DMS79 (cell line): ENCODE measurements at regions not wholly inside any gene's neighbourhood (a gene's known extent, or its start where the extent isn't known, plus 50 kb on each side); places are given as distances from the start of the nearest gene placed in this dataset.
A peak's percentile ranks its signal among the peaks of the same experiment; 100 is the strongest.
"Not testable (repeated sequence)": the region's sequence is repeated elsewhere in the genome, so short reads cannot be mapped to it uniquely, and the experiment has no call there.

Experiments
- DNase-seq: peaks from one replicate; lab custom pipeline; 2025; lab: John Stamatoyannopoulos, UW

- no peak for DNase-seq
Measured at GRCh38 chr15:50857763-50858162, 50.7 kb upstream of the AP4E1 start.

GRCh38 chr15:50854601-50855490 lies 53.6 kb upstream of the AP4E1 start:
- no peak for DNase-seq

DNA sequence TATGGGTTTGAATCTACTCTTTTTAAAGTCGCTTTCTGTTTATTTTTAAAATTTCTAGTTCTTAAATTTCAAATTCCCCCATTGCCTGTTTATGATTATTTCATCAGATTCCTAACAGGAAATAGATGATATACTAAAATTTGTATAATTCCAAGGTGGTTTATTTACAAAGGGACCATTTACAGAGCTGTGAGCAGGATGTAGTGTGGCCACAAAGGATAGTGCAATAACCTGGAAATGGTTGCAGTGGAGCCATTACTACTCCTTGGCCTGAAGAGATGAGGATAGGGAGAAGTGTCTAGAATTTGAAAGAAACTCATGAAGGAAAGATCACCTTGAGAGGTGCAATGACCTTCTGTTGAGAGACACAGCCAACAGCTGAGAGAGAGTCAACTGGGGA lies 58.5 kb upstream of the AP4E1 start:
- DNase-seq: no peak

GRCh38 chr15:50848349-50848748 lies 60.1 kb upstream of the AP4E1 start:
- no peak for DNase-seq

GRCh38 chr15:50845181-50845580 lies 63.3 kb upstream of the AP4E1 start:
- DNase-seq: not testable (repeated sequence)

DNA sequence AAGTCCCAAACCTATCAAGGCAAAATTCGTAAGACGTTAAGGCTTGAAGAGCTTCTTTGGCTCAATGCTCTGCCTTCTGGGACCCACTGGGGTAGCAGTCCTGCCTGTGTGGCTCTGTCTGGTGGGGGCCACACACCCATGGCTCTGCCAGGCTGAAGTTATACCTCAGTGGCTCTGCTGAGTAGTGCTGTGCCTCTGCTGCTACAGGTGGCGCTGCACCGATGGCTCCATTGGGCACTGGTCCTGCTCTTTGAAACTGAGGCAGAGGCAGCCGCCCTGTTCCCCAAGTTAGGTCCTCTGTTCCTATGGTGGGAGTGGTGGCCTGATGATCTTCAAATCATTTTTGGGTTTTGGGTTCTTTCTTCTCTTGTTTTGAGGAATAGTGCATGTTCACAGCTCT lies 68.0 kb upstream of the AP4E1 start:
- no peak for DNase-seq

DNA sequence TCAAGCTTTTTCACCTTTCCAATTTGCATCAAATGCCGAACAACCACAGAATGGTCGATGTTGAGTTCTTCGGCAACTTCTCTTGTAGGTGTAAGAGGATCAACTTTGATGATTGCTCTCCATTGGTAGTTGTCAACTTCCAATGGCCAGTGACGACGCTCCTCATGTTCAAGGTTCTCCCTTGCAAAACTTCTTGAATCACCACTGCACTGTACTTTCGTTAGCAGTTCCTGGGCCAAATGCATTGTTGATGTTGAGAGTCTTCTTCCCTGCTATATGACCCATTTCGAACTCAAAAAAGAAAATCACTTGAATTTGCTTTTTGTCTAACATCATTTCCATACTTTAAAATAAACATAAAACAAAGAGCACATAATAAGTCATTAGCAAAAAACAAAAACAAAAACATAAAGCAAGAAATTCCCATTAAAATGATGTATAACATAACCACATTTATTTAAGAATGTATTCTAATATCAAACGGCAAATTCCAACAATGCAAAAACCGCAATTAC lies 71.2 kb upstream of the AP4E1 start:
- no peak for DNase-seq

- no peak for DNase-seq
Measured at GRCh38 chr15:50830477-50831354, 65.2 kb upstream of the SPPL2A start.

DNA sequence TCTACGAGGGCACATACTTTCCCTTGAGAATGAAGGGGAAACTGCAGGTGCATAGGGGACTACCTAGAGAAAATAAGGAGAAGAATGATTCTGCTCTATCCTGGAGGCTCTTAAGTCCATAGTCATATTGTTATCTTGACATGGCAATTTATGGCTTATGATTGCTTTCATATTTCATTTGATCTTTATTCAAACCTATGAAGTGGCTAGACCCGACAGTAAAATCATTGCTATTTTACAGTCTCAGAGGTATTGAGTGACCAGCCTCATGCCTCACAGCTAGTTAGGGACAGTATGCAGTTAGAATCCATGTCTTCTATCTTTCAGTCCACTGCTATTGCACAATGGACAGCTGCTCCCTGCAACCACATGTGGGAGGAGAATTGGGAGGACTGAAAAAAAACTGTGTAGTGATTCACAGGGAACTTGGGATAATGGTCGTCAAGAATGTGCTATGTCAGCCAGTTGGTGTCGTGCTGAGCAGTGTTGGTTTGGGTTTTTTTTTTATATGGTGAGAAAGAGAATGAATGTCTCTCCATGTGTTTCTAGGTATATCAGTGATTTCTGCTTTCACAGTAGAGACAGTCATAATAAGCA lies 63.2 kb upstream of the SPPL2A start:
- no peak for DNase-seq

DNA sequence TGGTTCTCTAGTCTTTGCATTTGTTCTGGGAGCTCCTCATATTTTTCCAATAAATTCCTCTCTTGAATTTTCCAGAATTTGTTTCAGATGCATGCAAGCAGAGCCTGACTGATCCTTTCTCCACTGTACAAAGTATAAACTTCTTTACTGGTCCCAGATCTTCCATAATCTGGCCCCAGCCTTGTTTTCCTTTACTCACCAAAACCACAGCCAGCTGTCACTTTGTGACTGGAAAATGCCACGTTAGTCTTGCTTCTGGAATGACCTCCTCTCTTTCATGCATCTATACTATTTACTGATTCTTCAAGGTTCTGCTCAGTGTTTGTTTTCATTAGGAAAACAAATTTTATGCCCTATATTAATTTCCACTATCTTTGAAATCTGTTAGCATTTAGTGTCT lies 60.4 kb upstream of the SPPL2A start:
- DNase-seq: no peak

DNA sequence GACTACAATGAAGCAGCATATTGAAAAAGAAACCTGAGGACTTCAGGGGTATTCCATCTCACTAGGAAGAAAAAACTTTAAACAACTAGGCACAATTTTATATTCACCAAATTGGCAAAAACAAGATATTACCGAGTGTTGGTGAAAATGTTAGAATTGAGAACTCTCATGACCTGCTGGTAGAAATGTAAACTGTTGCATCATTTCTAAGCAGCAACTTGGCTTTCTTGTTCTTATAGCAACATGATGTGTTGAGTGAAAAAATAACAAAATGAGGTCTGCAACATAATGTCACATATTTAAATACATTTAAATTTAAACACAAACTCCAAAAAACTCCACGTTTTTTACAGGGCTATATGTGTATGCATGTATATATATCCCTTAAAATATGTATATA lies 59.0 kb upstream of the SPPL2A start:
- DNase-seq: no peak

DNA sequence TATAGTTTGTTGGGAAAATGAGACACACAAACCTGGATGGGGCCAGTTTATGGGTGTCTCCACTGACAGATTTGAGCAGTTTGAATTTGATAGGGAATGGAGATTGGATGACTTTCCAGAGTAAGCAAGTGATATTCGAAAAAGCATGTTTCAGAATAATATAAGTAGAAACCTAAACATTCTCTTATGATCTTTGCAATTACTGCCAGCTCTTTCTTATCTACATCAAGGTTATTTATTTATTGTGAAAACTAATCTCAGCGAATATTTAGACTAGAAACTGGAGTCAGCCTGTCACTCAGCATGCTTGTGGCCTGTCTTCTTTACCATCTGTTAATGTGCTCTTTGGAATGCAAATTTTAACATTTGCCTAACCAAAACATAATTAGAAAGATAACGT lies 57.8 kb upstream of the SPPL2A start:
- DNase-seq: no peak

DNA sequence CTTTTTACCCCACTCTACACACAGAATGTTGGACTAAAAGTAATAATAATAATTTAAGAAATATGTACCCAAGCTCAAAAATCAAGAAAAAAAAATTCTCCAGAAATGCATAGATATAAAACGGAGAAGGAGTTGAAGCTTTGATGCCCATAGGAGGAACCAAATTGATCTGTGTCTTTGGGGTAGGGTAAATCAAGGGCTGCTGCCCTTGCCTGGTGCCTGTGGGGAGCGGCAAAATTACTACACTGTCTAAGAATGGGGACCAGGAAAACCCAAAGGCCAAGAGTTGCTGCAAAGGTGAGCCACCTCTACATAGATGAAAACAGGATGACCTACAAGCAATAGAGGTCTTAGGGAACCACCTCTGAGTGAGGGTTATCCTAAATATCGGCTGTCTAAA lies 56.0 kb upstream of the SPPL2A start:
- no peak for DNase-seq

GRCh38 chr15:50820808-50821382 lies 55.4 kb upstream of the SPPL2A start:
- no peak for DNase-seq

GRCh38 chr15:50819344-50819743 lies 53.8 kb upstream of the SPPL2A start:
- DNase-seq: no peak

DNA sequence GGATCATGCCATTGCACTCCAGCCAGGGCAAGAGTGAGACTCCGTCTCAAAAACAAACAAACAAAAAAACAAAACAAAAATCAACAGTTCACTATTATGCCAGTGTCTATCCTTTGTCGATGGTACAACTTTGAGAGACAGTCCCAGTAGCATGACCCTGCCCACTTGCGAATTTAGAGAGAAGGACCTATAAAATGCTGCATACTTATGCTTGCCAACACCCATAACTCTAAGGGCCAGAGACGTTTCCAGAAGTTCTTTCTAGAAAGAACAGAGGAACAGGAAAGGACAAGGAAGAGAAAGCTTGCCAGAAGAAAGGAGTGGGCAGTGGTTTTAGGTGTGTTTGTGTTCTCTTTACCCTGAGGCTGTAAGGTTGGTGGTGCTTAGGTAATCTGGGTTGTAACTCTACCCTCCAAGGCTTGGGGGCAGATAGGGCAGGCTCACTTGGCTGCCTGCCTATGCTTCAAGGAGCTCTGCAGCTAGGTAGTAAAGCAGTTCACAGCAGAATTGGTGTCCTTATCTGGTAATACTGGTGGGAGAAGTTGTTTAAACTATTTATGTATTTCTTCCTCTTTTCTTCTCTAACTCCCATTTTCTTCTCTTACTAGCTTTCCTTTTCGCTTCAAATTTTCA lies 50.6 kb upstream of the SPPL2A start:
- peak; percentile 7 for DNase-seq
